NCI-H1417 (cell line): ENCODE measurements at regions not wholly inside any gene's neighbourhood (a gene's known extent, or its start where the extent isn't known, plus 50 kb on each side); places are given as distances from the start of the nearest gene placed in this dataset.

Experiments
- DNase-seq, 3 experiments: peaks; one replicate each; lab custom pipeline; 2025; lab: John Stamatoyannopoulos, UW

DNA sequence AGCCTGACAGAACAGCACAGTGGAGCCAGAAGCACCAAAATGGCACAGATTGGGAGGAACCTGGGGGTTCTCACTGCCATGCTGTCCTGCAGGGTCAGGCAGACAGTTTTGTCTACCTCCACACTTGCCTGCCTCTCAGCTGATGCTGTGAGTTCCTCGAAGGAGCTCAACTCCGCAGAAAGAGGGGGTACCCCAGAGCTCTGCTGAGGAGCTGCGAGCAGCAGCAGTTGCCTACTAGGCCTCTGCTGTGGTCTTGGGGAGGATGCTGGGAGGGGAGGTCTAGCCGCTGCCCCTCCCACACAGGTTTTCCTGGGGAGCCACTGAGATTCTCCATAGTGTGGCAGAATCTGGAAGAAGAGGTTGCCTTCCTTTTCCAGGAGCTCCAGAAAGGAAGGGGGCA, 192.5 kb downstream of the FOXD2 start:
- DNase-seq, result no peak

- no peak for DNase-seq
These were observed 193.7 kb downstream of the FOXD2 start for GRCh38 chr1:47631411-47631995.

- DNase-seq, result peak in 1 of 3 experiments; percentile 6
These were observed 197.3 kb downstream of the FOXD2 start for GRCh38 chr1:47635111-47635510.

- DNase-seq, result no peak
These were observed 197.8 kb downstream of the FOXD2 start for GRCh38 chr1:47635597-47635996.

- DNase-seq, result no peak
These were observed 199.4 kb downstream of the FOXD2 start for GRCh38 chr1:47637111-47637685.

GRCh38 chr1:47638240-47638639, 200.4 kb downstream of the FOXD2 start:
- DNase-seq, result no peak

DNA sequence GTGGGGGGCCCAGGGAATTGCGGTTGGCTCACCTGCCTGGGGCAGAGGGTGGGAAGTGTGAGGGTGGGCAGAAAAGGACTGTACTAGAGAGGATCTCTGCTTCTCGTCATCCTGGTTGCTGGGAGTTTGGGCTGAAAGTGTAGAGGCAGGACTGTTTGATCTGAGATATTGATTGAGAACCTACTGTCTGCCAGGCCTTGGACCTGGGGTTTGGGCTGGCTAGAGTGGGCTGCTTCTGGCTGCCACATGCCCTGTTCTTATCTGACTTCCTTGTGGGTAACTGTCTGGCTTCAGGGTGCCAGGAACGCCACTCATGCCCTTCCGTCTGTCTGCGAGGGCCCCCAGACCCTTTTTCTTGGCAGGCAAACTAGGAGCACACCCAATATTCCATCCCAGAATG, 200.9 kb downstream of the FOXD2 start:
- no peak for DNase-seq

GRCh38 chr1:47643306-47644211, 205.7 kb downstream of the FOXD2 start:
- DNase-seq, result no peak

DNA sequence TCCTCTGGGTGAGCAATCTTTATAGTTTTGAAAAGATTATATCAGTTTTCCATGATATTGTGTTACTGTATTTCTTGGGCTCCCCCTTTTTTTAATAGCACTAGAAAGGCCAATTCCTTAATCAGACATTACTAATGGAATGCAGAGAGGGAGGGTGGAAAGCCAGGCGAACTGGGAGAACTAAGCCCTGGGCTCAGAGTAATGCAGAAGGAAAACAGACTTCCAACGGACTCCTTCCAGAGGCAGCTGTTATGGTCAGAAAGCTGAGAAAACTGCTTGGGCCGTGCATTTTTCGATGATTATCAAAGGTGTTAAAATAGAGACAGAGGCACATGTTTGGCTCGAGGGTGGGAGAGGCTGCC, 206.3 kb downstream of the FOXD2 start:
- no peak for DNase-seq

DNA sequence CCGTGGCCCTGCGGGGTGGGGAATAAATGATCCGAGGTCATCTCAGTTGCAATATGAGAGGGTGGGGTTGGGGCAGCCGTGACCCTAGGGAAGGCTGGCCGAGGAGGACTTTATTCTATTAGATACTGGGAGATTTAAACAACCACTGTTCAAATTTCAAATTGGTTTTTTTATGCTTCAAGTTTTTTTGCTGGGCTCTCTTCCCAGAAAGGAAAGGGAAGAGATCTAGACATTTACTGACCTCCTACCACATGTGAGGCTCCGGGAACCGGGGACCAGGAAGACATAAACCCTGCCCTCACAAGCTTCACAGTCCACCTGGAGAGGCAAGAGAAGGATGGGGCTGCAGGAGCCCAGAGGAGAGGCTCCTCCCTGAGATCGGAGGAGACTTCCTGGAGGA, 207.3 kb downstream of the FOXD2 start:
- no peak for DNase-seq

DNA sequence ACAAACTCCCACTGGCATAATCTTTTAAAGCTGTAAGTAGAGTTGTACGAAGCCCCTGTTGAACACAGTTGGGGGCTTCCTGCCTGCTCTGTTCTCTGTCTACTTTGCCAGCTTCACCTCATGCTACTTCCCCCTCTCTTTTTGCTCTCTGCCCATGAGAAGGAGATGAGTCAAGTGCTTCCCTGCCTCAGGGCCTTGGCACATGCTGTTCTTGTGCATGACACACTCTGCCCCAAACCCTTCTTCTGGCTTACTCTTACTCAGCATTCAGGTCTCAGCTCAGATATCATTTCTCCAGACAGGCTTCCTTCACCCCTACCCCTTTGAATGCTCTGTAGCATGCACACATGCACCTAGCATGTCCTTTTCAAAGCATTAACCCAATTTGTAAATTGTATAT, 208.8 kb downstream of the FOXD2 start:
- DNase-seq, result no peak

DNA sequence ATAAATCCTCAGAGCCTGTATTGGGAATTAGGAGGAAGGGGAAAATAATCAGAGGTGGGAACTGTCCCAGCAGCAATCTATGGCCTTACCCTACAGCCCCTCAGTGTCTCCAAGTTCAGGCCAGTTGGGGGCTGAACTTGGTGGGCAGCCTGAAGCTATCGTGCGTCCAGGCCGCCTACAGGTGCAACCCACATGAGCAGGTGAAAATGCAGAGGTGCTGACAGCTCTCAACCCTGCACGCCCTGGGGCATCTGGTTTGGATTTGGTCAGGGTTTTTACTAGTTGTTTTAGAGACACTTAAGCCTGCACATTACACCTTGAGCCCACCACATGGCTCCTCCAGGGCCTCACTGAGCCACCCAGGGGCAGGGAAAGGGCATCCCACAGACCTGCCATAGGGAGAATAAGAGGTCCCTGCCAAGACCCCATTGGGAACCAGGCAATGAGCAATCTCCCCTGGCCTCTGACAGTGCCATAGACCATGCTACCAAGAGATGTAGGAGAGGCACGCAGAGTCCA, 209.5 kb downstream of the FOXD2 start:
- peak in 1 of 3 experiments; percentile 5 for DNase-seq

DNA sequence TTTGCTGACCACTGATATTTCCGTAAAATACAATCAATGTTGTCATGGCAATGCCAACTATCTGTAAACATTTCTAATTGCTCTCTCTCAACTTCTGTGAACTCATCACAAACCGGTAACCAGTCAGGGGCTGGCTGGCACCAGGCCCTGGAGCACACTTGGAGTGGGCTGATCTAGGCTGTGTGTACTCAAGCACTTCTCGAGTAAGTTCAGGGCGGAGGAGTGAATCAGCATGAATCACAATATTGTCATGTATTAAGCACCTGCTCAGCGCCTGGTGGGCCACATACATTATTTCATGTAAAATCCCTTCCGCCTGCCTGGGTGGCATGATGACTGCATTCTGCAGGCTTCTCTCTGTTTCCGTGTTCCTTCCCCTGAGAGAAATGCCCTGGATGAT, 212.4 kb downstream of the FOXD2 start:
- DNase-seq, result peak; percentile 80 to 95 (median 87)

- DNase-seq, result no peak
These were observed 212.8 kb downstream of the FOXD2 start for GRCh38 chr1:47650611-47651010.

GRCh38 chr1:47651311-47652089, 213.7 kb downstream of the FOXD2 start:
- peak in 2 of 3 experiments; percentile 11 to 55 for DNase-seq

DNA sequence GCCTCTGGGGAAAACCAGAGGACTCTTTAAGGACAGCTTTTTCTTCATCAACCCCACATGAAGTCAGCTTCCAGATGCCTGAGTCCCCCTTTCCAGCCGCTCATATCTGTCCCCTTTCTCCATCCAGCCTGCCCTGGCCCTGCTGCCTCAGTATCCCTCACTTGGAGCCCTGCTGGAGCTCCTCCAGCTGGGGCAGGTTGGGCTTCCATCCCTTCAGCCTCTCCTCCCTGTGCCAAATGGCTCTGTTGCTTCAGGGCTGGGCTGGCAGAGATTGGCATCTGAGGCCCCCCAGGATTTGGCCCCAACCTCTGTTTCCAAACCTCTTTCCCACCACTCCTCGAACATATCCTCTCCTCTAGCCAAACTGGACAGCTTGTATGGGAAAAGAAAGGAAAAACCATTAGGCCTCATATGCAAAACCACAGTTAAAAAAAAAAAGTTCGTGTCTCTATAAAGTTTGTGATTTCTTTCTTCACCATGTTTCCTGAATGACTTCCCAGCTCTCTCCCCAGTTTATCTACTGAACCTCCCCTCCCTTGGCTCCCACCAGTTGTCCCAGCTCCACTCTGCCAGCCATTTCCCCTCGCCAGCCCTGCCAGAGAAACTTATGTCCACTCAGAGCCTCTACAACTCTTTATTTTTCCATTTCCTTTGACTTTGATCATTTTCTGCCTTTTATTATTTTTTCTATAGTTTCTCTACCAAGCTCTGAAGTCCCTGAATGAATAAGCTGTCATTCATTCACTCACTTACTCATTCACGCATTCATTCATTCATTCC, 217.9 kb downstream of the FOXD2 start:
- no peak for DNase-seq

DNA sequence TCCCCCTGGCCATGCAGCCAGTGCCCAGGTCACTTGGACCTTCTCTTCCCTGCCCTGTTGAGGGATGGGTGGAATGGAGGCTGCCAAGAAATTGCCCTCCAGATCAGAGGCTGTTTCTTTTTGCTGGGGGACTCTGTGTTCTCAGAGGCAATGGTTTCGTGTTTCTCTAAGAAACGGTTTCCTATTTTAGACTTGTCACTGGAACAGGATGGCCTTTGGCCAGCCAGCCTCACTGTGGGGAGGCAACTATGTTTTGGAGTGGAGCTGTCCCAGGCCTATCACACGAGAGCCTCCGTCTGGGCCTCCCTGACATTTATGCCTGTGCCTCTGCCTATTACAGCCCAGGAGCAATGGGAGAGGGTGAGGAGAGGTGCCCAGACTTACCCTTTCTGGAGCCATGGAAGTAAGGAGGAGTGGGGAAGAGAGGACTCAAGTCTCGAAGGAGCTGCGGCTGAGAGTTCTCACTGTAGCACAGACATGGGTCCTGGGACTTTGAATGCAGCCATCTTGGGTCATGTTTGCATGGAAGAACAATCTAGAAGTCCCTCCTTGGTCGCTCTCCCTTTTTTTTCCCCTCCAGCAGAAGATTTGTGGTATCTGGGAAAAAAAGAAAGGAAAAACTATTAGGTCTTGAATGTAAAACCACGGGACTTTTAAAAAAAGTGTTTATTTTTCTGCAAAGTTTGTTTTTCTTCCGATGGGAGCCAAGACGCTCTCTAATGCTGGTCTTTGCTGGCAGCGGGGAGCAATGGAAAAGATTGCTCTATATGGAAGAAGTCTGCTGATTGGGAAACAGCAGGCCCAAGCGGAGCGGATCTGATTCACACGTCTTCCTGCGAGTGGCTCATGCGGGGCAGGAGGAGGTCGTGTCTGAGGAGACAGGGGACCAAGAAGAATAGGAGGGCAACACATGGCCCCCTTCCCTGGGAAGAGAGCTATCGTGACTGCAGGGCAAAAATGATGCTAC, 219.2 kb downstream of the FOXD2 start:
- no peak for DNase-seq

DNA sequence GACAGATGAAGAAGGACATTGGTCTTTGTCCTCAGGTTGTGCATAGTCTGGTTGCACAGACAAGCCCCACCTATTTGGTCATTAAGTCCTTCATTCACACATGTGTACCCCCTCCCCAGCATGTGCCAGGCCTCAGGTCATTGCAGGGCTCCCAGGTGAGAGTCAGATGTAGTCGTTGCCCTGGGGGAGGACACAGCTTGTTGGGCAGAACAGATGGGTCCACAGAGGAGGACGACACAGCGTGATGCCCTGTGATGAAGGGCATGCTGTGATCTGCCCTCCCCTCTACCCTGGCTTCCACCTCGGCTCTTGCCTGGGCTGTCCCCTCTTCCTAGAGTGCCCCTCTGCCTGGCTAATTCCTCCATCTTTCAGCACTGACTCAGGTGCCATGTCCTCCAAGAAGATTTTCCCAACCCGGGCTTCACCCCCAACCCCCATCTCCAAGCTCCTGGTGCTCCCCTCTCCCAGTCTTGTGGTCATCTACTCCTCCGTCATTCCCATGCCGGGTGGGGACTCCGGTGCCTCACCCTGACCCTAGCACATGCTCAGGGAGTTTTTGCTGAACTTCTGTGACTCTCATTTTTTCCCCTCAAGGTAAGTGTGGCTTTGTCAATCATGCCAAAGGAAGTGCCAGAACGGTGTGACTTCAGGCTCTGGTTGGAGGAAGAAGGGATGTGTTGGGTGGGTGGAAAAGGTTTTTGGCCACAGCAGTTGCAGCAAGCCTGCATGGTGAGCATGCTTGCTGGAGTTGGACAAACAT, 220.5 kb downstream of the FOXD2 start:
- DNase-seq, result peak in 1 of 3 experiments; percentile 29

DNA sequence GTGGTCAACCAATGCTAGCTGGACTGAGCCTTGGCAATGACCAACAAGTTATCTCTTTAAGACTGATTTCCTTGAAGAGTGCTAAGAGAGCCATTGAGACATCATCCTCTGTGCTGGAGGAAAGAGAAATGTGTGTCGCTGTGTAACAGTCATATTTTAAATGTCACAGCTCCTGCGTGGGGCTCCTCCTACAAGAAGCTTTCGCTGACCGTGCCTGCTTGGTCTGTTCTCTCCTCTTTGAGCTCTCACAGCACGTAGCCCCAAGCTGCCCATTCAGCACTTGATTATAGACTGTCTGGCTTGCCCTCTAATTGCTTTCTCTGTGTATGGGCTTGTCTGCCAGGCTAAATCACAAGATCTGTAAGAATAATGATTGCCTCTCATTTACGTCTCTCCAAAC, 221.3 kb downstream of the FOXD2 start:
- DNase-seq, result peak in 2 of 3 experiments; percentile 75 to 96
